Renal cortical epithelial cell (primary cell): ENCODE measurements at regions not wholly inside any gene's neighbourhood (a gene's known extent, or its start where the extent isn't known, plus 50 kb on each side); places are given as distances from the start of the nearest gene placed in this dataset.

Experiments used
- DNase-seq: peaks from one replicate; pipeline ENCODE4 v3.0.0-alpha.2; 2011; ENCODE audit warnings: low read depth

- peak; percentile 82 for DNase-seq
Observed at GRCh38 chr2:45275242-45275805, 266.1 kb upstream of the SIX2 start.

GRCh38 chr2:45274250-45274926 is 265.1 kb upstream of the SIX2 start:
- DNase-seq: no peak

GRCh38 chr2:45273412-45274249 is 264.4 kb upstream of the SIX2 start:
- DNase-seq: no peak

GRCh38 chr2:45272549-45273265 is 263.5 kb upstream of the SIX2 start:
- no peak for DNase-seq

- no peak for DNase-seq
Observed at GRCh38 chr2:45269149-45269793, 260.0 kb upstream of the SIX2 start.

- DNase-seq: no peak
Observed at GRCh38 chr2:45268631-45269030, 259.4 kb upstream of the SIX2 start.

- no peak for DNase-seq
Observed at GRCh38 chr2:45267062-45267792, 258.0 kb upstream of the SIX2 start.

GRCh38 chr2:45265336-45265735 is 256.1 kb upstream of the SIX2 start:
- DNase-seq: no peak

- peak; percentile 27 for DNase-seq
Observed at GRCh38 chr2:45264227-45265225, 255.3 kb upstream of the SIX2 start.

- peak; percentile 67 for DNase-seq
Observed at GRCh38 chr2:45263147-45263546, 253.9 kb upstream of the SIX2 start.

GRCh38 chr2:45261746-45262145 is 252.5 kb upstream of the SIX2 start:
- no peak for DNase-seq

- no peak for DNase-seq
Observed at GRCh38 chr2:45260946-45261345, 251.7 kb upstream of the SIX2 start.

GRCh38 chr2:45259547-45260160 is 250.4 kb upstream of the SIX2 start:
- no peak for DNase-seq

- no peak for DNase-seq
Observed at GRCh38 chr2:45259138-45259537, 249.9 kb upstream of the SIX2 start.

GRCh38 chr2:45258311-45258710 is 249.1 kb upstream of the SIX2 start:
- no peak for DNase-seq

- no peak for DNase-seq
Observed at GRCh38 chr2:45257820-45258219, 248.6 kb upstream of the SIX2 start.

GRCh38 chr2:45256867-45257641 is 247.8 kb upstream of the SIX2 start:
- no peak for DNase-seq

- DNase-seq: peak; percentile 65
Observed at GRCh38 chr2:45256173-45256866, 247.1 kb upstream of the SIX2 start.
